Fibroblast of mammary gland (primary cell): ENCODE measurements at regions not wholly inside any gene's neighbourhood (a gene's known extent, or its start where the extent isn't known, plus 50 kb on each side); places are given as distances from the start of the nearest gene placed in this dataset.
A peak's percentile ranks its signal among the peaks of the same experiment; 100 is the strongest.

Experiments
- DNase-seq: peaks from one replicate; pipeline ENCODE4 v3.0.0-alpha.2; 2010; ENCODE audit warnings: low read depth
- H3K4me3 ChIP-seq: 2 replicates; pipeline ENCODE4 v1.5.1; 2011; ENCODE audit warnings: low read depth, mild to moderate bottlenecking, low read length, moderate library complexity; ENCODE audit not compliant: control insufficient read depth
- CTCF ChIP-seq: conservative IDR thresholded peaks from 2 replicates; pipeline ENCODE4 v1.5.1; 2011; ENCODE audit warnings: low read depth, low read length, inconsistent platforms; ENCODE audit not compliant: control insufficient read depth, insufficient read depth

- DNase-seq, result no peak
- H3K4me3 ChIP-seq, result no peak overlapping the region
- no peak for TF ChIP-seq CTCF
Observed at GRCh38 chr2:23206650-23207049, 178.3 kb upstream of the KLHL29 start.

GRCh38 chr2:23207871-23208270 is 177.1 kb upstream of the KLHL29 start:
- DNase-seq, result peak; percentile 12
- no peak for TF ChIP-seq CTCF
- no peak overlapping the region for H3K4me3 ChIP-seq

- H3K4me3 ChIP-seq, result no peak overlapping the region
- TF ChIP-seq CTCF, result no peak
- DNase-seq, result no peak
Observed at GRCh38 chr2:23208339-23208738, 176.6 kb upstream of the KLHL29 start.

GRCh38 chr2:23209059-23209458 is 175.9 kb upstream of the KLHL29 start:
- DNase-seq, result no peak

GRCh38 chr2:23211987-23212583 is 172.9 kb upstream of the KLHL29 start:
- DNase-seq, result no peak
- no peak for TF ChIP-seq CTCF
- no peak overlapping the region for H3K4me3 ChIP-seq

More at GRCh38 chr2:23209059-23209458, 175.9 kb upstream of the KLHL29 start:
- no peak for TF ChIP-seq CTCF
- no peak overlapping the region for H3K4me3 ChIP-seq

GRCh38 chr2:23213196-23213595 is 171.8 kb upstream of the KLHL29 start:
- DNase-seq, result no peak

More at GRCh38 chr2:23213196-23213595, 171.8 kb upstream of the KLHL29 start:
- no peak for TF ChIP-seq CTCF
- no peak overlapping the region for H3K4me3 ChIP-seq
